Panc1 (cell line): ENCODE measurements at regions not wholly inside any gene's neighbourhood (a gene's known extent, or its start where the extent isn't known, plus 50 kb on each side); places are given as distances from the start of the nearest gene placed in this dataset.

ENCODE experiments used
- CTCF ChIP-seq: fragments of 450-650 bp; IDR thresholded peaks from 2 replicates; pipeline ENCODE4 v1.5.1; 2017; ENCODE audit warnings: mild to moderate bottlenecking
- POLR2AphosphoS5 ChIP-seq: IDR thresholded peaks from 2 replicates; pipeline ENCODE4 v1.6.1; 2012; ENCODE audit warnings: mild to moderate bottlenecking, low read depth, low read length, moderate library complexity
- REST ChIP-seq, 2 experiments: IDR thresholded peaks; 2 replicates each; pipeline ENCODE4 v1.6.1; 2011 to 2012; ENCODE audit warnings: low read depth in 2 of 2, control low read depth in 1 of 2, low read length in 1 of 2, mild to moderate bottlenecking in 1 of 2, moderate library complexity in 1 of 2; ENCODE audit not compliant: insufficient read depth in 1 of 2

- TF ChIP-seq REST (IDR thresholded peaks at IDR 0.05; ENCODE audit: insufficient read depth in 1 of 2, low read depth in 2 of 2, low read length in 1 of 2) (no peak), POLR2AphosphoS5 (no peak), CTCF (no peak)
Measured at GRCh38 chr19:57027360-57027759, 92.4 kb upstream of the USP29 start.
